H1 (cell line): ENCODE measurements at regions not wholly inside any gene's neighbourhood (a gene's known extent, or its start where the extent isn't known, plus 50 kb on each side); places are given as distances from the start of the nearest gene placed in this dataset.

Source experiments
- CTCF ChIA-PET: fragments of 300-600 bp; sonication (Branson Sonifier 250); formaldehyde crosslinking; loops from one replicate; lab custom pipeline; 2021; ENCODE audit not compliant: partially characterized antibody; lab: Charles Lee
- POLR2A ChIA-PET: fragments of 300-600 bp; sonication (Branson Sonifier 250); formaldehyde crosslinking; loops from one replicate; lab custom pipeline; 2021; ENCODE audit warnings: inconsistent platforms; ENCODE audit not compliant: partially characterized antibody; lab: Charles Lee
- DNase-seq, 2 experiments: peaks; one replicate each; pipeline versions ENCODE4 v3.0.0 to v3.0.0-alpha.2; 2010 to 2022; ENCODE audit warnings: low spot score in 2 of 2, low read depth in 1 of 2, mixed read lengths in 1 of 2
- FAIRE-seq: peaks from 2 replicates; lab custom pipeline; 2011; peaks lifted over from hg19 to GRCh38; lab: Jason Lieb, UNC
- H2AFZ ChIP-seq: 2 replicates; pipeline ENCODE4 v1.8.1; 2012; ENCODE audit warnings: low read length, inconsistent platforms
- H2AK5ac ChIP-seq: 2 replicates; pipeline ENCODE4 v1.6.1; 2013; ENCODE audit warnings: low read depth, low read length
- H2BK120ac ChIP-seq: replicated peaks from 2 replicates; pipeline ENCODE3; 2013; ENCODE audit warnings: low read depth, low read length, inconsistent platforms
- H2BK12ac ChIP-seq: 2 replicates; pipeline ENCODE4 v1.6.1; 2013; ENCODE audit warnings: low read depth, low read length
- H2BK15ac ChIP-seq: 2 replicates; pipeline ENCODE4 v1.6.1; 2013; ENCODE audit warnings: low read length
- H2BK20ac ChIP-seq: 2 replicates; pipeline ENCODE4 v1.6.1; 2013; ENCODE audit warnings: low read length
- H2BK5ac ChIP-seq: 2 replicates; pipeline ENCODE4 v1.6.1; 2013; ENCODE audit warnings: low read depth, low read length
- H3K14ac ChIP-seq: 2 replicates; pipeline ENCODE4 v1.6.1; 2013; ENCODE audit warnings: inconsistent platforms; ENCODE audit not compliant: insufficient read length
- H3K18ac ChIP-seq: 2 replicates; pipeline ENCODE4 v1.6.1; 2013; ENCODE audit warnings: low read length; ENCODE audit errors: extremely low read depth
- H3K23ac ChIP-seq: 2 replicates; pipeline ENCODE4 v1.6.1; 2013; ENCODE audit warnings: inconsistent platforms; ENCODE audit not compliant: insufficient read length
- H3K23me2 ChIP-seq: 2 replicates; pipeline ENCODE4 v1.6.1; 2013; ENCODE audit warnings: low read depth, low read length
- H3K27ac ChIP-seq: 2 replicates; pipeline ENCODE4 v1.6.1; 2011; ENCODE audit warnings: low read depth, low read length, inconsistent platforms
- H3K27me3 ChIP-seq, 4 experiments: replicated peaks in 1 of 4; 1 replicate in 1 of 4; 2 replicates in 3 of 4; pipeline versions ENCODE4 v1.6.1 to v1.8.1; 2011 to 2013; ENCODE audit warnings: low read length in 3 of 4, mild to moderate bottlenecking in 3 of 4, inconsistent platforms in 2 of 4, mixed read lengths in 2 of 4, moderate library complexity in 1 of 4; ENCODE audit not compliant: control insufficient read depth in 3 of 4, insufficient read depth in 3 of 4; ENCODE audit errors: extremely low read depth in 1 of 4
- H3K36me3 ChIP-seq, 4 experiments: 2 replicates each; pipeline versions ENCODE4 v1.6.1 to v1.8.1; 2011 to 2013; ENCODE audit warnings: mild to moderate bottlenecking in 4 of 4, low read length in 3 of 4, moderate library complexity in 2 of 4, control low read depth in 1 of 4, inconsistent platforms in 1 of 4; ENCODE audit not compliant: insufficient read depth in 4 of 4, control insufficient read depth in 2 of 4
- H3K4ac ChIP-seq: replicated peaks from 2 replicates; pipeline ENCODE3; 2013; ENCODE audit warnings: low read length, low read depth, mixed read lengths, inconsistent platforms; ENCODE audit not compliant: insufficient read length
- H3K4me1 ChIP-seq, 4 experiments: replicated peaks in 1 of 4; 1 replicate in 1 of 4; 2 replicates in 3 of 4; pipeline versions ENCODE4 v1.6.1 to v1.8.1; 2011 to 2013; ENCODE audit warnings: low read length in 3 of 4, inconsistent platforms in 2 of 4, mixed read lengths in 1 of 4; ENCODE audit not compliant: insufficient read depth in 4 of 4, control insufficient read depth in 3 of 4
- H3K4me2 ChIP-seq, 2 experiments: 2 replicates each; pipeline versions ENCODE4 v1.6.1 to v1.8.1; 2011 to 2013; ENCODE audit warnings: low read depth in 2 of 2, low read length in 2 of 2, control low read depth in 1 of 2, inconsistent platforms in 1 of 2, mild to moderate bottlenecking in 1 of 2; ENCODE audit not compliant: insufficient read depth in 1 of 2
- H3K4me3 ChIP-seq, 4 experiments: fragments of 200-600, 300-600 bp in 1 of 4; sonication (generic), shearing (Covaris generic), sonication (Bioruptor Twin) in 1 of 4; 2 replicates each; pipeline versions ENCODE4 v1.5.1 to v1.8.1; 2011 to 2016; ENCODE audit warnings: low read length in 4 of 4, low read depth in 3 of 4, control low read depth in 2 of 4, inconsistent platforms in 2 of 4, mild to moderate bottlenecking in 2 of 4, mixed read lengths in 1 of 4, moderate library complexity in 1 of 4; ENCODE audit not compliant: insufficient read depth in 2 of 4; ENCODE audit errors: extremely low read depth in 1 of 4
- H3K56ac ChIP-seq: replicated peaks from 2 replicates; pipeline ENCODE3; 2013; ENCODE audit warnings: low read depth, mild to moderate bottlenecking, mixed read lengths, low read length, inconsistent platforms; ENCODE audit not compliant: insufficient read length
- H3K79me1 ChIP-seq: 2 replicates; pipeline ENCODE4 v1.6.1; 2013; ENCODE audit warnings: low read depth, low read length, control low read depth
- H3K79me2 ChIP-seq, 2 experiments: 2 replicates each; pipeline versions ENCODE4 v1.6.1 to v1.8.1; 2012 to 2013; ENCODE audit warnings: low read length in 2 of 2, mild to moderate bottlenecking in 2 of 2, inconsistent platforms in 1 of 2; ENCODE audit not compliant: insufficient read depth in 2 of 2, control insufficient read depth in 1 of 2
- H3K9ac ChIP-seq, 4 experiments: replicated peaks in 1 of 4; 1 replicate in 1 of 4; 2 replicates in 3 of 4; pipeline versions ENCODE4 v1.6.1 to v1.8.1; 2011 to 2013; ENCODE audit warnings: low read depth in 3 of 4, low read length in 3 of 4, control low read depth in 2 of 4, mild to moderate bottlenecking in 2 of 4, moderate library complexity in 2 of 4, inconsistent platforms in 1 of 4; ENCODE audit errors: extremely low read depth in 1 of 4
- H3K9me3 ChIP-seq, 2 experiments: 2 replicates each; pipeline versions ENCODE4 v1.6.1 to v1.8.1; 2012 to 2013; ENCODE audit warnings: mild to moderate bottlenecking in 2 of 2, moderate library complexity in 2 of 2, control low read depth in 1 of 2, inconsistent platforms in 1 of 2, low read depth in 1 of 2, low read length in 1 of 2, mixed read lengths in 1 of 2; ENCODE audit not compliant: insufficient read depth in 2 of 2
- H4K20me1 ChIP-seq, 2 experiments: replicated peaks in 1 of 2; 2 replicates each; pipeline versions ENCODE3 to v1.8.1; 2011 to 2013; ENCODE audit warnings: inconsistent platforms in 2 of 2, low read length in 2 of 2, mild to moderate bottlenecking in 1 of 2; ENCODE audit not compliant: insufficient read depth in 2 of 2, control insufficient read depth in 1 of 2
- H4K5ac ChIP-seq: 2 replicates; pipeline ENCODE4 v1.6.1; 2013; ENCODE audit warnings: low read length, low read depth, mixed read lengths, inconsistent platforms; ENCODE audit not compliant: insufficient read length
- H4K8ac ChIP-seq: 2 replicates; pipeline ENCODE4 v1.8.0; 2013; ENCODE audit warnings: mild to moderate bottlenecking, moderate library complexity, low read length, inconsistent platforms; ENCODE audit not compliant: insufficient read depth; ENCODE audit errors: extremely low read depth
- H4K91ac ChIP-seq: replicated peaks from 2 replicates; pipeline ENCODE3; 2013; ENCODE audit warnings: low read length, mixed read lengths, inconsistent platforms; ENCODE audit not compliant: insufficient read length
- ATF3 ChIP-seq: IDR thresholded peaks from 2 replicates; pipeline ENCODE4 v1.6.1; 2011; ENCODE audit warnings: low read depth, mild to moderate bottlenecking, low read length; ENCODE audit not compliant: insufficient read depth
- BRCA1 ChIP-seq: IDR thresholded peaks from 2 replicates; pipeline ENCODE4 v1.6.1; 2012; ENCODE audit warnings: low read depth, low read length, improper control_type of control experiment
- CBX8 ChIP-seq: fragments of 300-800, 300-1000 bp; sonication (generic); IDR thresholded peaks from 2 replicates; pipeline ENCODE4 v1.7.1; 2016; ENCODE audit warnings: low read depth, low read length, borderline replicate concordance
- CEBPB ChIP-seq: IDR thresholded peaks from 2 replicates; pipeline ENCODE4 v1.6.1; 2012; ENCODE audit warnings: low read depth, low read length
- CREB1 ChIP-seq: IDR thresholded peaks from 2 replicates; pipeline ENCODE4 v1.6.1; 2012; ENCODE audit warnings: inconsistent platforms
- FOSL1 ChIP-seq: IDR thresholded peaks from 2 replicates; pipeline ENCODE4 v1.6.1; 2011; ENCODE audit warnings: mild to moderate bottlenecking, low read depth, low read length, moderate library complexity; ENCODE audit not compliant: insufficient read depth
- GTF2F1 ChIP-seq: IDR thresholded peaks from 2 replicates; pipeline ENCODE4 v1.6.1; 2012; ENCODE audit warnings: low read depth, low read length, improper control_type of control experiment, borderline replicate concordance
- HDAC6 ChIP-seq: IDR thresholded peaks from one replicate; pipeline ENCODE4 v1.7.1; 2012; ENCODE audit warnings: low read depth, mild to moderate bottlenecking, inconsistent platforms, low read length, moderate library complexity
- JUND ChIP-seq: IDR thresholded peaks from 2 replicates; pipeline ENCODE4 v1.6.1; 2011; ENCODE audit warnings: mild to moderate bottlenecking, improper control_type of control experiment, low read length
- KDM5A ChIP-seq: fragments of 200-600 bp; IDR thresholded peaks from 2 replicates; pipeline ENCODE4 v1.7.1; 2012; ENCODE audit warnings: mild to moderate bottlenecking, low read length, inconsistent platforms, mixed read lengths
- NRF1 ChIP-seq: IDR thresholded peaks from 2 replicates; pipeline ENCODE4 v1.6.1; 2011; ENCODE audit warnings: mild to moderate bottlenecking, low read depth, low read length, improper control_type of control experiment
- SP2 ChIP-seq: IDR thresholded peaks from 2 replicates; pipeline ENCODE4 v1.6.1; 2012; ENCODE audit warnings: mild to moderate bottlenecking, low read length, inconsistent platforms
- SP4 ChIP-seq: IDR thresholded peaks from 2 replicates; pipeline ENCODE4 v1.6.1; 2012; ENCODE audit warnings: low read length, inconsistent platforms
- TAF7 ChIP-seq: optimal IDR thresholded peaks from 2 replicates; pipeline ENCODE3; 2011; ENCODE audit warnings: low read depth, mild to moderate bottlenecking, inconsistent platforms, low read length, moderate library complexity, borderline replicate concordance
- TF ChIP-seq, protein P1 (sequence below): IDR thresholded peaks from 2 replicates; pipeline ENCODE4 v1.6.1; 2011; ENCODE audit warnings: low read length, improper control_type of control experiment

DNA sequence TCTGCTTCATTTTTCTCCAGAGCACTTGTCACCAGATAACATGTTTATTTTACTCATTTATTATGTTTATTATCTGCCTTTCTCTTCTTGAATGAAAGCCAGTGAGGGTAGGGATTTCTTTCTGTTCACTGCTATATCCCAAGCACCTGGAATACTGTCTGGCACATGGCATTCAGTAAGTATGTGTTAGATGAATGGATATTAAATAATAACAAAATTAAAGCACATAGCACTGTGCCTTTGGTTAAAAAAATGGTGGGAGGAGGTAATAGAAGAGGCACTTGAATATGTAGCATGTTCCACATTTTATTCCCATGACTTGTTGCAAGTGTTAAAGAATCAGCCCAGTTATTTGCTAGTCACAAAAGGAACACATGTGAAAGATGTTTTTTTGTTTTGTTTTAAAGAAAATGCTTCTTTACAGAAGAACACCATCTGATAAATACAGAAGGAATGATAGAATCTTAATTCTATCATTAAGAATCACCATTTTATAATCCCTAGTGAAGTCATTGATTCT lies 151.0 kb downstream of the DLEU7 start:
- Histone ChIP-seq H3K9ac (no peak overlapping the region), H3K56ac (no peak overlapping the region), H2BK15ac (no peak overlapping the region), H3K4me3 (no peak overlapping the region), H4K91ac (no peak overlapping the region), H3K23ac (no peak overlapping the region), H2BK20ac (no peak overlapping the region), H3K14ac (no peak overlapping the region), H3K4me2 (no peak overlapping the region), H2AFZ (no peak overlapping the region), H2AK5ac (no peak overlapping the region), H3K79me2 (no peaks in the 10 kb centered on the region), H3K36me3 (no peaks in the 10 kb centered on the region), H3K9me3 (no peaks in the 10 kb centered on the region), H4K8ac (no peak overlapping the region), H3K79me1 (no peaks in the 10 kb centered on the region), H3K18ac (no peak overlapping the region), H3K27ac (no peak overlapping the region), H2BK120ac (no peak overlapping the region), H4K20me1 (no peaks in the 10 kb centered on the region), H3K4ac (no peak overlapping the region), H2BK12ac (no peak overlapping the region), H3K27me3 (no peaks in the 10 kb centered on the region), H2BK5ac (no peak overlapping the region), H3K23me2 (no peaks in the 10 kb centered on the region), H4K5ac (no peak overlapping the region), H3K4me1 (peaks cover 0 to 7% (median under 1%) of the 10 kb centered on the region in 4 experiments; a peak in 2 of 7 replicates)
- ChIA-PET POLR2A (interaction anchor here (2.9 kb wide), 1 partner anchor 8 kb away, joined by 8 read pairs; no protein-coding TSS in a partner anchor), CTCF (interaction anchor here (0.5 kb wide), 1 partner anchor 172 kb away, joined by 3 read pairs; no protein-coding TSS in a partner anchor)
- no peak for FAIRE-seq
- DNase-seq, result no peak
- TF ChIP-seq GTF2F1 (no peak), FOSL1 (no peak), CREB1 (no peak), KDM5A (no peak), BRCA1 (no peak), ATF3 (no peak), JUND (no peak), SP4 (no peak), NRF1 (no peak), CBX8 (no peak), TAF7 (no peak), SP2 (no peak), HDAC6 (no peak), CEBPB (no peak)
- TF ChIP-seq, protein P1, sequence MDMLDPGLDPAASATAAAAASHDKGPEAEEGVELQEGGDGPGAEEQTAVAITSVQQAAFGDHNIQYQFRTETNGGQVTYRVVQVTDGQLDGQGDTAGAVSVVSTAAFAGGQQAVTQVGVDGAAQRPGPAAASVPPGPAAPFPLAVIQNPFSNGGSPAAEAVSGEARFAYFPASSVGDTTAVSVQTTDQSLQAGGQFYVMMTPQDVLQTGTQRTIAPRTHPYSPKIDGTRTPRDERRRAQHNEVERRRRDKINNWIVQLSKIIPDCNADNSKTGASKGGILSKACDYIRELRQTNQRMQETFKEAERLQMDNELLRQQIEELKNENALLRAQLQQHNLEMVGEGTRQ, result no peak
